ENCODE measurements at regions not wholly inside any gene's neighbourhood (a gene's known extent, or its start where the extent isn't known, plus 50 kb on each side); places are given as distances from the start of the nearest gene placed in this dataset.

DNA sequence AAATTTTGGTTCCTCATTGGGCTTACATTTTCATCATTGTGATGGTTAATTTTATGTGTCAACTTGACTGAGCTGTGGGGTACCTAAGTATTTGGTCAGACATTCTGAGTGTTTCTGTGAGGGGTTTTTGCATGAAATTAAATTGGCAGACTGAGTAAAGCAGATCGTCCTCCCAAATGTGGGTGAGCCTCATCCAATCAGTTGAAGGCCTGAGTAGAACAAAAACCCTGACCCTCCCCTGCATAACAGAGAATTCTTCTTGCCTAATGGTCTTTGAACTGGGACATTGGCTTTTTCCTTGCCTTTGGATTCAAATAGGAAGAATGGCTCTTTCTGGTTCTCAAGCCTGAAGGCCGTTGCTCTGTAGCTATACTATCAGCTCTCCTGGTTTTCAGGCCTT lies 59.1 kb upstream of the JUN start:
- TF ChIP-seq, protein P1, sequence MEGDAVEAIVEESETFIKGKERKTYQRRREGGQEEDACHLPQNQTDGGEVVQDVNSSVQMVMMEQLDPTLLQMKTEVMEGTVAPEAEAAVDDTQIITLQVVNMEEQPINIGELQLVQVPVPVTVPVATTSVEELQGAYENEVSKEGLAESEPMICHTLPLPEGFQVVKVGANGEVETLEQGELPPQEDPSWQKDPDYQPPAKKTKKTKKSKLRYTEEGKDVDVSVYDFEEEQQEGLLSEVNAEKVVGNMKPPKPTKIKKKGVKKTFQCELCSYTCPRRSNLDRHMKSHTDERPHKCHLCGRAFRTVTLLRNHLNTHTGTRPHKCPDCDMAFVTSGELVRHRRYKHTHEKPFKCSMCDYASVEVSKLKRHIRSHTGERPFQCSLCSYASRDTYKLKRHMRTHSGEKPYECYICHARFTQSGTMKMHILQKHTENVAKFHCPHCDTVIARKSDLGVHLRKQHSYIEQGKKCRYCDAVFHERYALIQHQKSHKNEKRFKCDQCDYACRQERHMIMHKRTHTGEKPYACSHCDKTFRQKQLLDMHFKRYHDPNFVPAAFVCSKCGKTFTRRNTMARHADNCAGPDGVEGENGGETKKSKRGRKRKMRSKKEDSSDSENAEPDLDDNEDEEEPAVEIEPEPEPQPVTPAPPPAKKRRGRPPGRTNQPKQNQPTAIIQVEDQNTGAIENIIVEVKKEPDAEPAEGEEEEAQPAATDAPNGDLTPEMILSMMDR (optimal IDR thresholded peaks at IDR 0.05 in 1 of 3, IDR thresholded peaks at IDR 0.05 in 1 of 3, conservative IDR thresholded peaks at IDR 0.05 in 1 of 3; ENCODE audit: extremely low read depth in 1 of 3, insufficient read depth in 2 of 3, low read length in 3 of 3), result no peak
- no peak for TF ChIP-seq EZH2 (IDR thresholded peaks at IDR 0.05; ENCODE audit: low read length)
